OCI-LY3 (cell line): ENCODE measurements at regions not wholly inside any gene's neighbourhood (a gene's known extent, or its start where the extent isn't known, plus 50 kb on each side); places are given as distances from the start of the nearest gene placed in this dataset.

ENCODE experiments used
- H2AFZ ChIP-seq: fragments of 200-600, 300-600 bp; shearing (Covaris generic); 2 replicates; pipeline ENCODE4 v1.6.0; 2014; ENCODE audit warnings: antibody characterized with exemption, low read depth, low read length
- H3K27ac ChIP-seq: fragments of 200-600, 300-600 bp; sonication (generic); 2 replicates; pipeline ENCODE4 v1.5.1; 2014; ENCODE audit warnings: mild to moderate bottlenecking, low read length, moderate library complexity, mixed read lengths
- H3K27me3 ChIP-seq: fragments of 200-600, 300-600 bp; sonication (generic); 2 replicates; pipeline ENCODE4 v1.6.1; 2014; ENCODE audit warnings: low read depth, low read length, mixed read lengths
- H3K36me3 ChIP-seq: fragments of 200-600, 300-600 bp; sonication (generic); replicated peaks from 2 replicates; pipeline ENCODE3; 2014; ENCODE audit warnings: low read depth, low read length, mixed read lengths
- H3K4me1 ChIP-seq: fragments of 300-600, 200-600 bp; sonication (generic); 2 replicates; pipeline ENCODE4 v1.6.1; 2014; ENCODE audit warnings: low read length, mixed read lengths
- H3K4me2 ChIP-seq: fragments of 200-600, 300-600 bp; sonication (generic); 2 replicates; pipeline ENCODE4 v1.6.1; 2014; ENCODE audit warnings: low read length, mixed read lengths
- H3K4me3 ChIP-seq: fragments of 300-600, 200-600 bp; sonication (generic); 2 replicates; pipeline ENCODE4 v1.5.1; 2014; ENCODE audit warnings: antibody characterized with exemption, mild to moderate bottlenecking, low read length, moderate library complexity
- H3K79me2 ChIP-seq: fragments of 300-600, 200-600 bp; shearing (Covaris generic); 2 replicates; pipeline ENCODE4 v1.6.1; 2014; ENCODE audit warnings: mild to moderate bottlenecking, low read length, mixed read lengths
- H3K9ac ChIP-seq: fragments of 300-600, 200-600 bp; shearing (Covaris generic); 2 replicates; pipeline ENCODE4 v1.6.0; 2014; ENCODE audit warnings: mild to moderate bottlenecking, low read length, moderate library complexity
- H3K9me3 ChIP-seq: fragments of 200-600, 300-600 bp; shearing (Covaris generic); 2 replicates; pipeline ENCODE4 v1.6.1; 2014; ENCODE audit warnings: low read length, mixed read lengths; ENCODE audit not compliant: insufficient read depth
- H4K20me1 ChIP-seq: fragments of 200-600, 300-600 bp; sonication (generic); 2 replicates; pipeline ENCODE4 v1.6.1; 2016; ENCODE audit warnings: low read length, mixed read lengths; ENCODE audit not compliant: insufficient read depth
- EZH2phosphoT487 ChIP-seq: fragments of 200-600 bp; shearing (Covaris generic); IDR thresholded peaks from 2 replicates; pipeline ENCODE4 v1.6.1; 2018; ENCODE audit warnings: antibody characterized with exemption, mixed run types, low read depth
- TF ChIP-seq, protein P1 (sequence below): fragments of 200-600, 300-600 bp; sonication (generic); IDR thresholded peaks from 2 replicates; pipeline ENCODE4 v1.5.1; 2014; ENCODE audit warnings: antibody characterized with exemption, low read length, low read depth

DNA sequence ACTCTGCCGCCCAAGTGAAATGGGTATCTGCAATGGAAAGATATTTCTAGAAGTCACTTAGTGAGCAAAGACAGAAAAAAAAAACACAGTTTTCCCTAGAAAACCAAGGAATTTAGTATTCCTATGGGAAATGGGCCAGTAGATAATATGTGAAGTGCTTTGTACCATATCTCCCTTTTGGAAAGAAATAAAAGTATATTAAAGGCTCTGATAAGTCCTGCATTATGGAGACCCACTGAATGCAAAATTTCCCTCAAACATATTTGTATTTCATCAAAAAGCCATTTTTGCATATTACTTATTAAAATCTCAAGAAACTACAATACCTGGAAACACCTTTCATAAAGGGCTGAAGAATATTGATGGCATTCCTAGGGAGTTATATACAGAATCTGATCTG lies 51.6 kb upstream of the DYNLRB2 start:
- no peaks in the 10 kb centered on the region for H3K36me3 ChIP-seq
- H3K79me2 ChIP-seq = no peaks in the 10 kb centered on the region
- no peaks in the 10 kb centered on the region for H4K20me1 ChIP-seq
- H3K4me2 ChIP-seq = no peak overlapping the region
- H2AFZ ChIP-seq = no peak overlapping the region
- no peaks in the 10 kb centered on the region for H3K4me1 ChIP-seq
- H3K9me3 ChIP-seq = no peaks in the 10 kb centered on the region
- H3K27ac ChIP-seq = no peak overlapping the region
- H3K4me3 ChIP-seq = no peak overlapping the region
- TF ChIP-seq, protein P1, sequence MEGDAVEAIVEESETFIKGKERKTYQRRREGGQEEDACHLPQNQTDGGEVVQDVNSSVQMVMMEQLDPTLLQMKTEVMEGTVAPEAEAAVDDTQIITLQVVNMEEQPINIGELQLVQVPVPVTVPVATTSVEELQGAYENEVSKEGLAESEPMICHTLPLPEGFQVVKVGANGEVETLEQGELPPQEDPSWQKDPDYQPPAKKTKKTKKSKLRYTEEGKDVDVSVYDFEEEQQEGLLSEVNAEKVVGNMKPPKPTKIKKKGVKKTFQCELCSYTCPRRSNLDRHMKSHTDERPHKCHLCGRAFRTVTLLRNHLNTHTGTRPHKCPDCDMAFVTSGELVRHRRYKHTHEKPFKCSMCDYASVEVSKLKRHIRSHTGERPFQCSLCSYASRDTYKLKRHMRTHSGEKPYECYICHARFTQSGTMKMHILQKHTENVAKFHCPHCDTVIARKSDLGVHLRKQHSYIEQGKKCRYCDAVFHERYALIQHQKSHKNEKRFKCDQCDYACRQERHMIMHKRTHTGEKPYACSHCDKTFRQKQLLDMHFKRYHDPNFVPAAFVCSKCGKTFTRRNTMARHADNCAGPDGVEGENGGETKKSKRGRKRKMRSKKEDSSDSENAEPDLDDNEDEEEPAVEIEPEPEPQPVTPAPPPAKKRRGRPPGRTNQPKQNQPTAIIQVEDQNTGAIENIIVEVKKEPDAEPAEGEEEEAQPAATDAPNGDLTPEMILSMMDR = no peak
- TF ChIP-seq EZH2phosphoT487 = no peak
- H3K27me3 ChIP-seq = peaks cover 3% of the 10 kb centered on the region; the same call in 1 of the 2 replicates
- no peak overlapping the region for H3K9ac ChIP-seq

DNA sequence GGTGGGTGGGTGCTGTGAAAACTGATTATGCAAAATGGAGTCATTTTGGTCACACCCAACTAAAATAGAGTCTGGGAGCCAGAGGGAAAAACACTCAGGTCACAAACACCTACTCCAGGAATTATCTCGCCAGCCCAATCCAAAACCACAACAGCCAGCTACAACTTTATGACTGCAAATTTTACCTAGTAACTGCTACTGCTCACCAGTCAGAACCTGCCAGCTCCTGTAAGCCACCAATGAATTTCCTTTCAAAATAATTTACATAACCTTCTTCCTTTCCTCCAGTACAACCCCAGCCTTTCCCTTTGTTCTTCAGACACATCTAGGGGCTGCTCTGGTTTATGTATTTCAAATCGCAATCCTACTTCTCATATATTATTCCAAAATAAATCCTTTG lies 52.6 kb upstream of the DYNLRB2 start:
- Histone ChIP-seq H4K20me1 (no peaks in the 10 kb centered on the region), H3K4me2 (no peak overlapping the region), H3K79me2 (no peaks in the 10 kb centered on the region), H3K9me3 (no peaks in the 10 kb centered on the region), H3K36me3 (no peaks in the 10 kb centered on the region), H3K27ac (no peak overlapping the region), H3K4me1 (no peaks in the 10 kb centered on the region), H2AFZ (no peak overlapping the region), H3K9ac (no peak overlapping the region), H3K4me3 (no peak overlapping the region), H3K27me3 (peaks cover 3% of the 10 kb centered on the region; the same call in 1 of the 2 replicates)
- TF ChIP-seq, protein P1 = no peak
- no peak for TF ChIP-seq EZH2phosphoT487

DNA sequence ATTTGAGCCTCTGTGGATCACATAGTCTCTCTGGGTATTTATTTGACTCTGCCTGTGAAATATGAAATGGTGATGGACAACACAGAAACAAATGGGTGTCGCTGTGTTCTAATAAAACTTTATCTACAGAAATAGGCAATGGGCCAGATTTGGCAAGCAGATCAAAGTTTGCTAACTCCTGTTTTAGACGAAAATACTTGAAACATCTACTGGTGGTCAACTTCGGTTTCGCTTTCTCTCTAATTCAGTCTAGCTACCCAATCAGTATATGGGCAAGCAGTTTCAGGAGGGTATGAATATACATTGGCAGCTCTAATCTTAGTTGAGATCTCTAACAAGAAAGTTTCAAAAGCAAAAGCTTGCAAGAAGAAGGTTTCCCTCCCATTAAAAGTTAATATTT lies 60.1 kb upstream of the DYNLRB2 start:
- Histone ChIP-seq H3K4me2 (no peak overlapping the region), H3K4me3 (no peak overlapping the region), H3K27me3 (no peaks in the 10 kb centered on the region; the same call in 1 of the 2 replicates), H3K4me1 (no peaks in the 10 kb centered on the region), H3K9me3 (no peaks in the 10 kb centered on the region), H3K36me3 (no peaks in the 10 kb centered on the region), H3K79me2 (no peaks in the 10 kb centered on the region), H3K27ac (no peak overlapping the region), H4K20me1 (no peaks in the 10 kb centered on the region), H3K9ac (no peak overlapping the region), H2AFZ (no peak overlapping the region)
- TF ChIP-seq, protein P1 = no peak
- no peak for TF ChIP-seq EZH2phosphoT487

DNA sequence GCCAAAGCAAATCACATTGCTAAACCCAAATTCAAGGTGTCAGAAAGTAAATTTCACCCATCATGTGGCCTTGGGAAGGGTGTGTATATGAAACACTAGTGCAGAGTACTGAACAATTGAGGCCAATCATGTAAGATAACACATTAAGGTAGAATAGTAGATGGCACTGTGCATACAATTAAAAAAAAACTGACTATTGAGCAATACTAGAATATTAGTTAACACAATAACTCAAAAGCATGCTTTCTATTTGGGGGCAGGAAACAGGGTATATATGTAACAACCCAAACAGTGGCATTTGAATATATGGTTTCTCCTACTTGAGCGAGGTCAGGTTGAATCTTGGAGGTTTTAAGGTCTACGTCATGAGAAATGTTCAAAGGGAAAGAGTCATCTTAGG lies 63.0 kb upstream of the DYNLRB2 start:
- Histone ChIP-seq H3K79me2 (no peaks in the 10 kb centered on the region), H3K9me3 (no peaks in the 10 kb centered on the region), H2AFZ (no peak overlapping the region), H4K20me1 (no peaks in the 10 kb centered on the region), H3K36me3 (no peaks in the 10 kb centered on the region), H3K9ac (no peak overlapping the region), H3K4me3 (no peak overlapping the region), H3K27me3 (peaks cover 6% of the 10 kb centered on the region; the same call in 1 of the 2 replicates), H3K4me1 (no peaks in the 10 kb centered on the region), H3K4me2 (no peak overlapping the region), H3K27ac (no peak overlapping the region)
- no peak for TF ChIP-seq EZH2phosphoT487
- TF ChIP-seq, protein P1 = no peak
